C4-2B (cell line): ENCODE measurements at regions not wholly inside any gene's neighbourhood (a gene's known extent, or its start where the extent isn't known, plus 50 kb on each side); places are given as distances from the start of the nearest gene placed in this dataset.
A peak's percentile ranks its signal among the peaks of the same experiment; 100 is the strongest.

Experiments
- H3K27ac ChIP-seq: fragments of 450-650 bp; 2 replicates; pipeline ENCODE4 v1.5.1; 2017
- CTCF ChIP-seq: fragments of 450-650 bp; conservative IDR thresholded peaks from 2 replicates; pipeline ENCODE4 v1.5.1; 2017; ENCODE audit warnings: mild to moderate bottlenecking
- ZFX ChIP-seq: fragments of 450-650 bp; IDR thresholded peaks from 2 replicates; pipeline ENCODE4 v1.6.1; 2017

GRCh38 chr1:198833706-198834503 is 195.1 kb downstream of the PTPRC start:
- H3K27ac ChIP-seq, result no peak overlapping the region
- TF ChIP-seq ZFX (no peak), CTCF (no peak)

GRCh38 chr1:198837278-198838021 is 198.6 kb downstream of the PTPRC start:
- no peak overlapping the region for H3K27ac ChIP-seq
- TF ChIP-seq CTCF (peak; percentile 16), ZFX (no peak)

GRCh38 chr1:198838022-198838342 is 199.1 kb downstream of the PTPRC start:
- 0 out of 2 replicates have a peak, but pooled peaks have one; percentile 3 for TF ChIP-seq CTCF
- TF ChIP-seq ZFX, result no peak
- no peak overlapping the region for H3K27ac ChIP-seq

GRCh38 chr1:198841477-198841876 is 202.6 kb downstream of the PTPRC start:
- no peak overlapping the region for H3K27ac ChIP-seq
- TF ChIP-seq ZFX (no peak), CTCF (no peak)

- TF ChIP-seq ZFX (no peak), CTCF (no peak)
- no peak overlapping the region for H3K27ac ChIP-seq
Observed at GRCh38 chr1:198842686-198843085, 203.8 kb downstream of the PTPRC start.

- H3K27ac ChIP-seq, result no peak overlapping the region
- no peak for TF ChIP-seq ZFX
- TF ChIP-seq CTCF, result no peak
Observed at GRCh38 chr1:198845271-198845670, 206.4 kb downstream of the PTPRC start.

GRCh38 chr1:198845851-198846250 is 207.0 kb downstream of the PTPRC start:
- no peak overlapping the region for H3K27ac ChIP-seq
- TF ChIP-seq CTCF, result no peak
- TF ChIP-seq ZFX, result no peak
